ENCODE measurements at regions not wholly inside any gene's neighbourhood (a gene's known extent, or its start where the extent isn't known, plus 50 kb on each side); places are given as distances from the start of the nearest gene placed in this dataset.

DNA sequence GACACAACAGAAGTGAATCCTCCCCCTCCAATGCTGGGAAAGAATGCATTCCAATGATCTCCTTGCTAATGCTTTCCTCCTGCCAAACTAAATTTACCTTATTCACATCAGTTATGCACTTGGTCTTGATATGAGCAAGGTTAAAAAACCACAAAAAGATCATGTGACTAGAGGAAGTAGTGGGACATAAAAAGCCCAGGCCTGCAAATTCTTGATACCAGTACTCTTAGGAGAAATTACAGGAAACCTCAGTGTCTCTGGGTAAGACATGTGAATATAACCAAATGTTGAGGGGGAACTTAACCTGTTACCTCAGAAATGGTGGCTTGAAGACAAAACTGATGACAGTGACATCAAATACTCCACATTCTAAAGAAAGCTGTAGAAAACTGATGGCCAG, 427.1 kb downstream of the RPS29 start:
- Mint-ChIP-seq H3K4me3 (ENCODE audit: unreplicated experiment) (no peak overlapping the region), H3K36me3 (ENCODE audit: low read depth, unreplicated experiment) (no peaks in the 10 kb centered on the region), H3K4me1 (ENCODE audit: unreplicated experiment) (peaks cover 6% of the 10 kb centered on the region), H3K9me3 (ENCODE audit: unreplicated experiment) (no peaks in the 10 kb centered on the region), H3K27ac (ENCODE audit: unreplicated experiment) (no peak overlapping the region), H3K27me3 (ENCODE audit: unreplicated experiment) (no peaks in the 10 kb centered on the region)
- TF ChIP-seq, protein P1, sequence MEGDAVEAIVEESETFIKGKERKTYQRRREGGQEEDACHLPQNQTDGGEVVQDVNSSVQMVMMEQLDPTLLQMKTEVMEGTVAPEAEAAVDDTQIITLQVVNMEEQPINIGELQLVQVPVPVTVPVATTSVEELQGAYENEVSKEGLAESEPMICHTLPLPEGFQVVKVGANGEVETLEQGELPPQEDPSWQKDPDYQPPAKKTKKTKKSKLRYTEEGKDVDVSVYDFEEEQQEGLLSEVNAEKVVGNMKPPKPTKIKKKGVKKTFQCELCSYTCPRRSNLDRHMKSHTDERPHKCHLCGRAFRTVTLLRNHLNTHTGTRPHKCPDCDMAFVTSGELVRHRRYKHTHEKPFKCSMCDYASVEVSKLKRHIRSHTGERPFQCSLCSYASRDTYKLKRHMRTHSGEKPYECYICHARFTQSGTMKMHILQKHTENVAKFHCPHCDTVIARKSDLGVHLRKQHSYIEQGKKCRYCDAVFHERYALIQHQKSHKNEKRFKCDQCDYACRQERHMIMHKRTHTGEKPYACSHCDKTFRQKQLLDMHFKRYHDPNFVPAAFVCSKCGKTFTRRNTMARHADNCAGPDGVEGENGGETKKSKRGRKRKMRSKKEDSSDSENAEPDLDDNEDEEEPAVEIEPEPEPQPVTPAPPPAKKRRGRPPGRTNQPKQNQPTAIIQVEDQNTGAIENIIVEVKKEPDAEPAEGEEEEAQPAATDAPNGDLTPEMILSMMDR (IDR thresholded peaks at IDR 0.05; ENCODE audit: unreplicated experiment): no peak
- DNase-seq (ENCODE audit: low spot score): no peak

DNA sequence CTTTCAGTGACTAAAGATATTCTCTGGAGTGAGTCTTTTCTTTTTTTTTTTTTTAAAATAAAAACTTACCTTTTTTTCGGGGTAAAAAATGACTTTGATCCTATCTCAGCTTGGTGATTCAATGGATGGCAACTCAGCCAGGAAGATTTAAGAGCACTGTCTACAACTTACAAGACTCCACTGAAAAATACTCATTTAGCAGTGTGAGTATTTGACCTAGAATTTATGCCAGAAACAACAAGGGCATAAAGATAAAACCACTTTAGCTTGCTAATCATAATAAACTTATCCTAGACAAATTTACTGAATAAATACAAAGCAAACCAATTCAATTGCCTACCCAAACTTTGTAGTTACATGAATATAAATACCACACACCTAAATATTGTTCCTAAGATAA, 446.6 kb downstream of the RPS29 start:
- no peak for DNase-seq (ENCODE audit: low spot score)
- Mint-ChIP-seq H3K9me3 (ENCODE audit: unreplicated experiment) (no peaks in the 10 kb centered on the region), H3K4me1 (ENCODE audit: unreplicated experiment) (no peaks in the 10 kb centered on the region), H3K27me3 (ENCODE audit: unreplicated experiment) (no peaks in the 10 kb centered on the region), H3K27ac (ENCODE audit: unreplicated experiment) (no peak overlapping the region), H3K4me3 (ENCODE audit: unreplicated experiment) (no peak overlapping the region), H3K36me3 (ENCODE audit: low read depth, unreplicated experiment) (no peaks in the 10 kb centered on the region)
- TF ChIP-seq, protein P1 (IDR thresholded peaks at IDR 0.05; ENCODE audit: unreplicated experiment): no peak

DNA sequence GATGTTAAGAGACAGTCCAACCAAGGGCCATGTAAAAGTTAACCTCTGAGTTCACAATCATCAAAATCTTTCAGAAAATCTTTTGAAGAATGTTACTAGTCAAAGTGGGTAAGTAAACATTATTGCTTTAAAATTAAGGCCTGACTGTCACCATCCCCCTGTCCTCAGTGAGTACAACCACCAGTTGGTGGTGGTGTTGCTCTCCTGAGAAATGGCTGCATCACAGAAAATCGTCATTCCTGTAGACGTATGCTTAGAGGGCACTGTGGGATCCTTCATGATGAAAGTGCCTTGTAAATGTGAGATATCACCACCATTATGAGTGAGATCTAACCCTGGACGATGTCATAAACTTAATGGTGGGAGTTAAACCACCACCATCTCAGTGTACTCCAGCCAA, 451.2 kb downstream of the RPS29 start:
- Mint-ChIP-seq H3K27me3 (ENCODE audit: unreplicated experiment) (no peaks in the 10 kb centered on the region), H3K4me1 (ENCODE audit: unreplicated experiment) (no peaks in the 10 kb centered on the region), H3K9me3 (ENCODE audit: unreplicated experiment) (peaks cover 7% of the 10 kb centered on the region), H3K36me3 (ENCODE audit: low read depth, unreplicated experiment) (no peaks in the 10 kb centered on the region), H3K4me3 (ENCODE audit: unreplicated experiment) (no peak overlapping the region), H3K27ac (ENCODE audit: unreplicated experiment) (no peak overlapping the region)
- no peak for DNase-seq (ENCODE audit: low spot score)
- TF ChIP-seq, protein P1 (IDR thresholded peaks at IDR 0.05; ENCODE audit: unreplicated experiment): no peak

DNA sequence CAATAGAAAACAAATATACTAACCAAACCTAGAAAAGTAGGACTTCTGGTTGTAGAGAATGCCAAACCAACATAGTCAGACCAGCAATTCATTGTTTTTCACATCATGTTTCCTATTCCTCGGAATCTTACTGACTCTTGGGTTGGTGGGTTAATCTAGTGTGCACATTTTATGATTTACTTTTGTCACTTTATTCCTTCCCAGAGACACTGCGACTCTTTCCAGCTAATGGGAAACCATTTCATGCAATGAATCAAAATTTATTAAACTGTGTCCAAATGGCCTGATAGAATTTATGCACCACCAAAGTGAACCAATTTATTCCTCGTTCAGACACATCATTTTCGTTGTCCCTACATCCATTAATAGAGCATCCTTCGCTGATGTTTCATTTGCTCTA, 464.9 kb downstream of the RPS29 start:
- H3K4me3 Mint-ChIP-seq (ENCODE audit: unreplicated experiment): no peak overlapping the region
- H3K9me3 Mint-ChIP-seq (ENCODE audit: unreplicated experiment): no peaks in the 10 kb centered on the region
- H3K36me3 Mint-ChIP-seq (ENCODE audit: low read depth, unreplicated experiment): no peaks in the 10 kb centered on the region
- H3K27me3 Mint-ChIP-seq (ENCODE audit: unreplicated experiment): peaks cover 1% of the 10 kb centered on the region
- H3K27ac Mint-ChIP-seq (ENCODE audit: unreplicated experiment): no peak overlapping the region
- no peak for DNase-seq (ENCODE audit: low spot score)
- H3K4me1 Mint-ChIP-seq (ENCODE audit: unreplicated experiment): no peaks in the 10 kb centered on the region
- TF ChIP-seq, protein P1 (IDR thresholded peaks at IDR 0.05; ENCODE audit: unreplicated experiment): no peak

GRCh38 chr14:49114161-49114893, 471.9 kb downstream of the RPS29 start:
- no peak for DNase-seq (ENCODE audit: low spot score)
- Mint-ChIP-seq H3K36me3 (ENCODE audit: low read depth, unreplicated experiment) (no peaks in the 10 kb centered on the region), H3K9me3 (ENCODE audit: unreplicated experiment) (no peaks in the 10 kb centered on the region), H3K4me3 (ENCODE audit: unreplicated experiment) (no peak overlapping the region), H3K27ac (ENCODE audit: unreplicated experiment) (no peak overlapping the region), H3K27me3 (ENCODE audit: unreplicated experiment) (peaks cover 1% of the 10 kb centered on the region), H3K4me1 (ENCODE audit: unreplicated experiment) (no peaks in the 10 kb centered on the region)
- TF ChIP-seq, protein P1 (IDR thresholded peaks at IDR 0.05; ENCODE audit: unreplicated experiment): no peak

Data from endothelial cell (in vitro differentiated cells).